Fibroblast of skin of left quadriceps (primary cell): ENCODE measurements at regions not wholly inside any gene's neighbourhood (a gene's known extent, or its start where the extent isn't known, plus 50 kb on each side); places are given as distances from the start of the nearest gene placed in this dataset.

ENCODE experiments used
- DNase-seq, 2 experiments: peaks; one replicate each; pipeline ENCODE4 v3.0.0-alpha.2; 2013; ENCODE audit warnings: low read depth in 2 of 2

GRCh38 chr3:110749006-110749405, 322.6 kb upstream of the NECTIN3 start:
- no peak for DNase-seq

- DNase-seq: no peak
Observed at GRCh38 chr3:110750201-110750600, 321.4 kb upstream of the NECTIN3 start.

GRCh38 chr3:110752307-110752706, 319.3 kb upstream of the NECTIN3 start:
- DNase-seq: no peak

GRCh38 chr3:110753516-110753915, 318.1 kb upstream of the NECTIN3 start:
- no peak for DNase-seq

- DNase-seq: no peak
Observed at GRCh38 chr3:110754212-110754916, 317.3 kb upstream of the NECTIN3 start.

- no peak for DNase-seq
Observed at GRCh38 chr3:110755345-110755744, 316.3 kb upstream of the NECTIN3 start.

- no peak for DNase-seq
Observed at GRCh38 chr3:110756705-110757104, 314.9 kb upstream of the NECTIN3 start.

- no peak for DNase-seq
Observed at GRCh38 chr3:110758208-110758607, 313.4 kb upstream of the NECTIN3 start.

- DNase-seq: no peak
Observed at GRCh38 chr3:110767156-110767555, 304.5 kb upstream of the NECTIN3 start.

- DNase-seq: no peak
Observed at GRCh38 chr3:110767838-110768237, 303.8 kb upstream of the NECTIN3 start.

GRCh38 chr3:110773413-110773954, 298.1 kb upstream of the NECTIN3 start:
- peak in 1 of 2 experiments; percentile 32 for DNase-seq

- no peak for DNase-seq
Observed at GRCh38 chr3:110774496-110775265, 296.9 kb upstream of the NECTIN3 start.

GRCh38 chr3:110779581-110779980, 292.0 kb upstream of the NECTIN3 start:
- peak; percentile 20 to 25 for DNase-seq

GRCh38 chr3:110783541-110783940, 288.1 kb upstream of the NECTIN3 start:
- no peak for DNase-seq

- no peak for DNase-seq
Observed at GRCh38 chr3:110788794-110789193, 282.8 kb upstream of the NECTIN3 start.

GRCh38 chr3:110789315-110789714, 282.3 kb upstream of the NECTIN3 start:
- DNase-seq: no peak

GRCh38 chr3:110790631-110791030, 281.0 kb upstream of the NECTIN3 start:
- no peak for DNase-seq

GRCh38 chr3:110791995-110792686, 279.5 kb upstream of the NECTIN3 start:
- DNase-seq: no peak

GRCh38 chr3:110793611-110794010, 278.0 kb upstream of the NECTIN3 start:
- DNase-seq: no peak

GRCh38 chr3:110795163-110795562, 276.5 kb upstream of the NECTIN3 start:
- no peak for DNase-seq

GRCh38 chr3:110799271-110799670, 272.3 kb upstream of the NECTIN3 start:
- DNase-seq: no peak

- no peak for DNase-seq
Observed at GRCh38 chr3:110804856-110805255, 266.8 kb upstream of the NECTIN3 start.
